ENCODE measurements at regions not wholly inside any gene's neighbourhood (a gene's known extent, or its start where the extent isn't known, plus 50 kb on each side); places are given as distances from the start of the nearest gene placed in this dataset.

DNA sequence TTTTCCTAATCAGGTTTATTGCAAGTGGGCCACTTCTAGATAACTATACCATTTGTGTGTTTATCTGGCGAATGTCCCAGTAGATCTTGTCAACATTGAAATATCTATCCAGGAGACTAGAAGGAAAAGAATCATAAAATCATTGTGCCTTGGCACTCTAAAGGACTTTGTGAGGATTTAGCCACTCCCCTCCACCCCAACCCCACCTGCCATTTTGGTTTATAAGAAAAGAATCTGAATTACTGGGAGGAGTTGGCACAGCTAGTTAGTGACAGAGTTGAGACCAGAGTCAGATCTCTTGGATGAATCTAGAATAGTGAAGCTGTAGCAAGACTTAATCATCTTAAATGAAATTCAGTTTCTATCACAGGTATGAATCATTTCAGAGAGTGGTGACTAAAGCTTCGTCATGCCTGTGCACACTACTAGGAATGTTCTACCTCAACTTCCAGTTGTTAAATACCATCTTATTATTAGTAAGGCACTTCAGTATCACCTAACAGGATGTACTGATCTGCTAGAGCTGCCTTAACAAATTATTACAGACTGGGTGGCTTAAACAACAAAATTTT lies 212.7 kb upstream of the SLC14A2 start:
- Histone ChIP-seq H3K9ac (ENCODE audit: control insufficient read depth, insufficient read depth, low read length) (no peak overlapping the region), H3K9me3 (replicated peaks; ENCODE audit: control insufficient read depth, insufficient read depth, low read length) (no peaks in the 10 kb centered on the region), H3K4me2 (ENCODE audit: control insufficient read depth, insufficient read depth) (no peak overlapping the region), H3K4me1 (ENCODE audit: control insufficient read depth, insufficient read depth, low read length) (no peaks in the 10 kb centered on the region), H2AFZ (ENCODE audit: control insufficient read depth, low read depth, low read length) (no peak overlapping the region), H4K20me1 (ENCODE audit: control insufficient read depth, insufficient read depth) (no peaks in the 10 kb centered on the region), H3K4me3 (no peak overlapping the region), H3K27ac (ENCODE audit: control insufficient read depth, insufficient read depth) (no peak overlapping the region), H3K27me3 (replicated peaks in 1 of 2; ENCODE audit: control insufficient read depth in 2 of 2, insufficient read depth in 2 of 2, low read length in 1 of 2) (no peaks in the 10 kb centered on the region), H3K79me2 (ENCODE audit: control insufficient read depth, insufficient read depth, low read length) (no peaks in the 10 kb centered on the region), H3K36me3 (ENCODE audit: control insufficient read depth in 2 of 2, insufficient read depth in 2 of 2, low read length in 1 of 2) (no peaks in the 10 kb centered on the region)
- TF ChIP-seq HDAC2 (IDR thresholded peaks at IDR 0.05) (no peak), CHD1 (IDR thresholded peaks at IDR 0.05; ENCODE audit: low read depth, low read length) (no peak), CBX5 (IDR thresholded peaks at IDR 0.05; ENCODE audit: low read depth) (no peak), MYC (IDR thresholded peaks at IDR 0.05; ENCODE audit: insufficient read depth, insufficient read length, insufficient replicate concordance, low read length, severe bottlenecking) (no peak), SUPT20H (IDR thresholded peaks at IDR 0.05; ENCODE audit: borderline replicate concordance, control insufficient read depth, low read depth, low read length) (no peak), STAT1 (conservative IDR thresholded peaks at IDR 0.05) (no peak), BACH1 (IDR thresholded peaks at IDR 0.05; ENCODE audit: borderline replicate concordance) (no peak), RBBP5 (conservative IDR thresholded peaks at IDR 0.05) (no peak), HCFC1 (IDR thresholded peaks at IDR 0.05; ENCODE audit: low read length) (no peak), ZNF24 (IDR thresholded peaks at IDR 0.05) (no peak), RFX5 (IDR thresholded peaks at IDR 0.05; ENCODE audit: low read depth, low read length) (no peak), BMI1 (IDR thresholded peaks at IDR 0.05; ENCODE audit: borderline replicate concordance) (no peak), HDGF (IDR thresholded peaks at IDR 0.05) (no peak), ZSCAN29 (IDR thresholded peaks at IDR 0.05) (no peak), ATF7 (IDR thresholded peaks at IDR 0.05; ENCODE audit: low read depth) (no peak), GATAD2B (conservative IDR thresholded peaks at IDR 0.05; ENCODE audit: low read depth) (no peak), POU2F2 (IDR thresholded peaks at IDR 0.05; ENCODE audit: borderline replicate concordance, low read depth, low read length) (no peak), PML (IDR thresholded peaks at IDR 0.05; ENCODE audit: low read length) (no peak), EP300 (IDR thresholded peaks at IDR 0.05; ENCODE audit: borderline replicate concordance in 1 of 2, control insufficient read depth in 1 of 2, low read depth in 2 of 2, low read length in 2 of 2) (no peak)
- TF ChIP-seq, protein P1, sequence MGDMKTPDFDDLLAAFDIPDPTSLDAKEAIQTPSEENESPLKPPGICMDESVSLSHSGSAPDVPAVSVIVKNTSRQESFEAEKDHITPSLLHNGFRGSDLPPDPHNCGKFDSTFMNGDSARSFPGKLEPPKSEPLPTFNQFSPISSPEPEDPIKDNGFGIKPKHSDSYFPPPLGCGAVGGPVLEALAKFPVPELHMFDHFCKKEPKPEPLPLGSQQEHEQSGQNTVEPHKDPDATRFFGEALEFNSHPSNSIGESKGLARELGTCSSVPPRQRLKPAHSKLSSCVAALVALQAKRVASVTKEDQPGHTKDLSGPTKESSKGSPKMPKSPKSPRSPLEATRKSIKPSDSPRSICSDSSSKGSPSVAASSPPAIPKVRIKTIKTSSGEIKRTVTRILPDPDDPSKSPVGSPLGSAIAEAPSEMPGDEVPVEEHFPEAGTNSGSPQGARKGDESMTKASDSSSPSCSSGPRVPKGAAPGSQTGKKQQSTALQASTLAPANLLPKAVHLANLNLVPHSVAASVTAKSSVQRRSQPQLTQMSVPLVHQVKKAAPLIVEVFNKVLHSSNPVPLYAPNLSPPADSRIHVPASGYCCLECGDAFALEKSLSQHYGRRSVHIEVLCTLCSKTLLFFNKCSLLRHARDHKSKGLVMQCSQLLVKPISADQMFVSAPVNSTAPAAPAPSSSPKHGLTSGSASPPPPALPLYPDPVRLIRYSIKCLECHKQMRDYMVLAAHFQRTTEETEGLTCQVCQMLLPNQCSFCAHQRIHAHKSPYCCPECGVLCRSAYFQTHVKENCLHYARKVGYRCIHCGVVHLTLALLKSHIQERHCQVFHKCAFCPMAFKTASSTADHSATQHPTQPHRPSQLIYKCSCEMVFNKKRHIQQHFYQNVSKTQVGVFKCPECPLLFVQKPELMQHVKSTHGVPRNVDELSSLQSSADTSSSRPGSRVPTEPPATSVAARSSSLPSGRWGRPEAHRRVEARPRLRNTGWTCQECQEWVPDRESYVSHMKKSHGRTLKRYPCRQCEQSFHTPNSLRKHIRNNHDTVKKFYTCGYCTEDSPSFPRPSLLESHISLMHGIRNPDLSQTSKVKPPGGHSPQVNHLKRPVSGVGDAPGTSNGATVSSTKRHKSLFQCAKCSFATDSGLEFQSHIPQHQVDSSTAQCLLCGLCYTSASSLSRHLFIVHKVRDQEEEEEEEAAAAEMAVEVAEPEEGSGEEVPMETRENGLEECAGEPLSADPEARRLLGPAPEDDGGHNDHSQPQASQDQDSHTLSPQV (IDR thresholded peaks at IDR 0.05), result no peak
- no TSS peak for BruUV-seq (replicated peaks)
- ChIA-PET RAD21 (ENCODE audit: unreplicated experiment) (no interaction called here), SMC1A (ENCODE audit: uncharacterized antibody, unreplicated experiment) (no interaction called here), CTCF (no interaction called here), POLR2A (no interaction called here)
- intact Hi-C loops (cut with micrococcal nuclease; ENCODE audit: unreplicated experiment) (no loop called here), in situ Hi-C loops (cut with MboI) (no loop called here)
- FAIRE-seq (no peak), DNase-seq (ENCODE audit: low read depth, low spot score) (no peak), ATAC-seq (no peak)
- WGBS (ENCODE audit: insufficient coverage, insufficient replicate concordance, low lambda C conversion rate, missing lambda C conversion rate), result 4% methylated on average over 2 of the region's 2 CpGs

Data from GM12878 (cell line).